MCF 10A (cell line): ENCODE measurements at regions not wholly inside any gene's neighbourhood (a gene's known extent, or its start where the extent isn't known, plus 50 kb on each side); places are given as distances from the start of the nearest gene placed in this dataset.

ENCODE experiments used
- BruUV-seq: library from RNA; stranded (reverse); fragments of 400-500 nt; replicated peaks from 2 replicates; lab custom pipeline; 2021; lab: Mats Ljungman, UMichigan
- CTCF ChIA-PET: fragments of 300-600 bp; sonication (Branson Sonifier 250); formaldehyde crosslinking; extraction: SDS; loops from one replicate; lab custom pipeline; 2021; ENCODE audit warnings: antibody characterized with exemption, inconsistent platforms; lab: Yijun Ruan, JAX
- POLR2A ChIA-PET: fragments of 300-600, 350-650 bp; sonication (Branson Sonifier 250); formaldehyde crosslinking; extraction: SDS; loops from one replicate; lab custom pipeline; 2020; ENCODE audit warnings: antibody characterized with exemption, inconsistent platforms; lab: Yijun Ruan, JAX
- DNase-seq: peaks from one replicate; pipeline ENCODE4 v3.0.0-alpha.2; 2018; ENCODE audit not compliant: unreplicated experiment
- H3K27ac Mint-ChIP-seq: one replicate; pipeline ENCODE4 v1.8.0; 2022; ENCODE audit warnings: mild to moderate bottlenecking, low read depth, mixed read lengths; ENCODE audit not compliant: unreplicated experiment
- H3K27me3 Mint-ChIP-seq: one replicate; pipeline ENCODE4 v1.8.0; 2022; ENCODE audit warnings: mixed read lengths; ENCODE audit not compliant: insufficient read depth, unreplicated experiment
- H3K36me3 Mint-ChIP-seq: one replicate; pipeline ENCODE4 v1.8.0; 2022; ENCODE audit warnings: mild to moderate bottlenecking, moderate library complexity, mixed read lengths; ENCODE audit not compliant: insufficient read depth, unreplicated experiment
- H3K4me1 Mint-ChIP-seq: one replicate; pipeline ENCODE4 v1.8.0; 2022; ENCODE audit warnings: mixed read lengths; ENCODE audit not compliant: insufficient read depth, unreplicated experiment
- H3K4me3 Mint-ChIP-seq: one replicate; pipeline ENCODE4 v1.8.0; 2022; ENCODE audit warnings: mild to moderate bottlenecking, moderate library complexity, mixed read lengths; ENCODE audit not compliant: unreplicated experiment
- H3K9me3 Mint-ChIP-seq: one replicate; pipeline ENCODE4 v1.8.0; 2022; ENCODE audit warnings: mixed read lengths; ENCODE audit not compliant: unreplicated experiment
- intact Hi-C: fragments of 100-400 bp; cut with micrococcal nuclease; formaldehyde crosslinking; loops from 2 replicates; pipeline ENCODE4 v1.14.1; 2022
- TF ChIP-seq, protein P1 (sequence below): fragments of 200-600 bp; IDR thresholded peaks from one replicate; pipeline ENCODE4 v1.8.0; 2022; ENCODE audit warnings: antibody characterized with exemption, mild to moderate bottlenecking; ENCODE audit not compliant: unreplicated experiment

DNA sequence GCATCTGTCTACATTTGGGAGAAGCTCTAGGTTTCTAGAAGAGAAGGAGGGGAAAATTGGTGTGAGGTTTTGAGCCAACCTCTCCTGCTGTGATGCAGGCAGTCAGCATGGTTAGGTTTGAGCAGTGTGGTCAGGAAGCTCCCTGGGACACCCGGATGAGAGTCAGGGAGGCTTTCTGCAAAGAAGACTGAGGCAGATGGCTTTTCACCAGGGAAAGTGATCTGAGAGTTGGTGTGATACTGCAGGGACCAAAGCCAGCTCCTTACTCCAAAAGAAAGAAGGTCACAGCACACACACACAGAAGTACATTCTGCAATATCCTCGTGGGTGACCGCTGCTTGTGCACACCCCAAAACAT is 75.8 kb upstream of the BCL11A start:
- no peak for DNase-seq
- POLR2A ChIA-PET, result interaction anchor here (0.8 kb wide), 1 partner anchor 76 kb away, joined by 3 read pairs; the partner anchor contains the start of gene BCL11A
- Mint-ChIP-seq H3K27me3 (peaks cover 25% of the 10 kb centered on the region), H3K9me3 (no peaks in the 10 kb centered on the region), H3K36me3 (no peaks in the 10 kb centered on the region), H3K4me1 (peaks cover 6% of the 10 kb centered on the region), H3K4me3 (no peak overlapping the region), H3K27ac (no peak overlapping the region)
- intact Hi-C loops, result no loop called here
- TF ChIP-seq, protein P1, sequence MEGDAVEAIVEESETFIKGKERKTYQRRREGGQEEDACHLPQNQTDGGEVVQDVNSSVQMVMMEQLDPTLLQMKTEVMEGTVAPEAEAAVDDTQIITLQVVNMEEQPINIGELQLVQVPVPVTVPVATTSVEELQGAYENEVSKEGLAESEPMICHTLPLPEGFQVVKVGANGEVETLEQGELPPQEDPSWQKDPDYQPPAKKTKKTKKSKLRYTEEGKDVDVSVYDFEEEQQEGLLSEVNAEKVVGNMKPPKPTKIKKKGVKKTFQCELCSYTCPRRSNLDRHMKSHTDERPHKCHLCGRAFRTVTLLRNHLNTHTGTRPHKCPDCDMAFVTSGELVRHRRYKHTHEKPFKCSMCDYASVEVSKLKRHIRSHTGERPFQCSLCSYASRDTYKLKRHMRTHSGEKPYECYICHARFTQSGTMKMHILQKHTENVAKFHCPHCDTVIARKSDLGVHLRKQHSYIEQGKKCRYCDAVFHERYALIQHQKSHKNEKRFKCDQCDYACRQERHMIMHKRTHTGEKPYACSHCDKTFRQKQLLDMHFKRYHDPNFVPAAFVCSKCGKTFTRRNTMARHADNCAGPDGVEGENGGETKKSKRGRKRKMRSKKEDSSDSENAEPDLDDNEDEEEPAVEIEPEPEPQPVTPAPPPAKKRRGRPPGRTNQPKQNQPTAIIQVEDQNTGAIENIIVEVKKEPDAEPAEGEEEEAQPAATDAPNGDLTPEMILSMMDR, result no peak
- CTCF ChIA-PET, result interaction anchor here (0.6 to 3.4 kb wide), 7 partner anchors 12 to 75 kb away, joined by 3 to 22 read pairs (median 4); no protein-coding TSS in a partner anchor
- no TSS peak for BruUV-seq

DNA sequence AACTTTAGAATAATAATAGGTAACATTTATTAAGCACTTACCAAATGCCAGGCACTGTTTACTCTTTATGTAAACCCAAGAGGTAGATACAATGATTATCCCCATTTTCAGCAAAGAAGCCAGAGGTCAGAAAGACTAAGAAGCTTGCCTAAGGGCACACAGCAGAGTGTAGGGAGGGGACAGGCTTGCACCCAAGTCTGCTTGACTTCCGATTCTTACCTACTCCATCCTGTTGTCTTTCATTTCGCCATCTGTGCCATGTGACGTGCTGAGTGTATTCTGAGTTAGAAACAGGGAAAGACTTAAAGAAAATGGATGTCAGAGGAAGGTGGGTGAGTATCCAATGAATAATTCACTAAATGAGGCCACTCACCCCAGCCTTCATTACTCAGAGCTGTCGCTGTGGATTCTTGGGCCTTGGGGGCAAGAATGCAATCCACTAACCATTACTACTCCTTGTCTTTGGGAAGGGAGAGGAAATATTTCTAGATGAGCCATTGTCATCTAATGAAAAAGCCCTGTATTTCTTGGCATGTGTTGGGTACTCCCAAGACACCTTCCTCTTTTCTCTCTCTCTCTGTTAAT is 76.4 kb upstream of the BCL11A start:
- H3K9me3 Mint-ChIP-seq, result no peaks in the 10 kb centered on the region
- H3K27me3 Mint-ChIP-seq, result peaks cover 19% of the 10 kb centered on the region
- no TSS peak for BruUV-seq
- H3K4me1 Mint-ChIP-seq, result peaks cover 6% of the 10 kb centered on the region
- DNase-seq, result peak; percentile 1
- intact Hi-C loops, result no loop called here
- ChIA-PET POLR2A (interaction anchor here (0.8 kb wide), 1 partner anchor 77 kb away, joined by 3 read pairs; the partner anchor contains the start of gene BCL11A), CTCF (interaction anchor here (1.0 to 3.4 kb wide), 4 partner anchors 11 to 48 kb away, joined by 3 to 22 read pairs (median 5); no protein-coding TSS in a partner anchor)
- no peaks in the 10 kb centered on the region for H3K36me3 Mint-ChIP-seq
- no peak overlapping the region for H3K27ac Mint-ChIP-seq
- no peak overlapping the region for H3K4me3 Mint-ChIP-seq
- TF ChIP-seq, protein P1, result no peak

DNA sequence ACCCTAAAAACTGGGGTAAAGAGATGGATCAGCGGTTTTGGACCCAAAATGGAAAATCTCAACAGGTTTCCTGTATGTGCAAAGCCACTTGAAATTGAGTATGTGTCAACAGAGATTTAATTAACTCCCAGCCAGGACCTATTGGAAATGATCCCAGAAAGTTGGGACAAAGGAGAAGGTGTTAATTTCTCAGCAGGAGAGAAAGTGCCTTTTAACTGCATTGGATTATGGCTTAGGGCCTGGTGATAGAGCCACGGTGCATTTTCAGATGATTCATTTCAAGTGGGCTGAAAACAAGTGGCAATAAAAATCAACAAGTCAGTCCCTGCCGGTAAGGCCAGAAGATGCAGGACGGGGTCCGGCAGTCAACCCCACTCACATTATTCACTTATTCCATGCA is 80.2 kb upstream of the BCL11A start:
- no peak overlapping the region for H3K4me3 Mint-ChIP-seq
- CTCF ChIA-PET, result interaction anchor here (1.8 to 2.5 kb wide), 2 partner anchors 10 to 72 kb away, joined by 8 to 10 read pairs; no protein-coding TSS in a partner anchor
- no peaks in the 10 kb centered on the region for H3K9me3 Mint-ChIP-seq
- DNase-seq, result no peak
- POLR2A ChIA-PET, result no interaction called here
- H3K27me3 Mint-ChIP-seq, result peaks cover 11% of the 10 kb centered on the region
- peaks cover 6% of the 10 kb centered on the region for H3K4me1 Mint-ChIP-seq
- H3K36me3 Mint-ChIP-seq, result no peaks in the 10 kb centered on the region
- no TSS peak for BruUV-seq
- TF ChIP-seq, protein P1, result no peak
- intact Hi-C loops, result no loop called here
- H3K27ac Mint-ChIP-seq, result no peak overlapping the region

DNA sequence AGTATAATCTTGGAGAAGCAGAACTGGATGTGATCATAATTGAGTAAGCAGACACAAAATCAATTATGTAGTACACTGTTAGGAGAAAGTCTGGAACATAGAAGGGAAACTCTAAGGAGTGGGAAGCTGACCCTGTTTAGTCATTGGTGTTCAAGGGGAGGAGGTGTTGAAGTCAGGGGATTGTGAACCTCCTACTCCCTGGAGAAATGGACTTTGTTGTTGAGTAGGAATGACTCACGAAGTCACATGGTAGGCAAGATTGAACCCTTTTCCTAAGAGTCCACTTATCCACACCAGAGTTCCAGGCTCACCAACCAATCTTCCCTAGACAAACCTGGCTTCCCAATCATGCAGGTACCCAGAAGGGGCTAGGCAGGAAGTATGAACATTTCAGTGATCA is 81.0 kb upstream of the BCL11A start:
- peaks cover 11% of the 10 kb centered on the region for H3K27me3 Mint-ChIP-seq
- peaks cover 6% of the 10 kb centered on the region for H3K4me1 Mint-ChIP-seq
- TF ChIP-seq, protein P1, result no peak
- no peak overlapping the region for H3K4me3 Mint-ChIP-seq
- no peak overlapping the region for H3K27ac Mint-ChIP-seq
- H3K36me3 Mint-ChIP-seq, result no peaks in the 10 kb centered on the region
- no TSS peak for BruUV-seq
- intact Hi-C loops, result no loop called here
- POLR2A ChIA-PET, result interaction anchor here (0.8 kb wide), 1 partner anchor 37 kb away, joined by 3 read pairs; no protein-coding TSS in a partner anchor
- peak; percentile 17 for DNase-seq
- no peaks in the 10 kb centered on the region for H3K9me3 Mint-ChIP-seq
- CTCF ChIA-PET, result interaction anchor here (0.5 to 2.5 kb wide), 7 partner anchors 9 to 1822 kb away, joined by 3 to 10 read pairs (median 3); no protein-coding TSS in a partner anchor
